Stimulated activated memory B cell treated with anti-CD40 and anti-IgM and Interleukin-4, amounts not matched to agents 10 μg/mL and 1 μg/mL and 100 μg/mL, for 72 hours (primary cell): ENCODE measurements at regions not wholly inside any gene's neighbourhood (a gene's known extent, or its start where the extent isn't known, plus 50 kb on each side); places are given as distances from the start of the nearest gene placed in this dataset.
"Not testable (repeated sequence)": the region's sequence is repeated elsewhere in the genome, so short reads cannot be mapped to it uniquely, and the experiment has no call there.

Experiments used
- ATAC-seq: fragments of 150-1000 bp; cut with Tn5 transposase; 2 replicates; pipeline ENCODE4 v1.10.0; 2021
- H3K27ac Mint-ChIP-seq: one replicate; pipeline ENCODE4 v1.8.0; 2022; ENCODE audit warnings: mild to moderate bottlenecking, mixed read lengths
- H3K27me3 Mint-ChIP-seq: one replicate; pipeline ENCODE4 v1.8.0; 2022; ENCODE audit warnings: mixed read lengths
- H3K36me3 Mint-ChIP-seq: one replicate; pipeline ENCODE4 v1.8.0; 2022; ENCODE audit warnings: mixed read lengths
- H3K4me1 Mint-ChIP-seq: one replicate; pipeline ENCODE4 v1.8.0; 2022; ENCODE audit warnings: mixed read lengths
- H3K4me3 Mint-ChIP-seq: one replicate; pipeline ENCODE4 v1.8.0; 2022; ENCODE audit warnings: mild to moderate bottlenecking, moderate library complexity, mixed read lengths
- H3K9me3 Mint-ChIP-seq: one replicate; pipeline ENCODE4 v1.8.0; 2022; ENCODE audit warnings: mixed read lengths

DNA sequence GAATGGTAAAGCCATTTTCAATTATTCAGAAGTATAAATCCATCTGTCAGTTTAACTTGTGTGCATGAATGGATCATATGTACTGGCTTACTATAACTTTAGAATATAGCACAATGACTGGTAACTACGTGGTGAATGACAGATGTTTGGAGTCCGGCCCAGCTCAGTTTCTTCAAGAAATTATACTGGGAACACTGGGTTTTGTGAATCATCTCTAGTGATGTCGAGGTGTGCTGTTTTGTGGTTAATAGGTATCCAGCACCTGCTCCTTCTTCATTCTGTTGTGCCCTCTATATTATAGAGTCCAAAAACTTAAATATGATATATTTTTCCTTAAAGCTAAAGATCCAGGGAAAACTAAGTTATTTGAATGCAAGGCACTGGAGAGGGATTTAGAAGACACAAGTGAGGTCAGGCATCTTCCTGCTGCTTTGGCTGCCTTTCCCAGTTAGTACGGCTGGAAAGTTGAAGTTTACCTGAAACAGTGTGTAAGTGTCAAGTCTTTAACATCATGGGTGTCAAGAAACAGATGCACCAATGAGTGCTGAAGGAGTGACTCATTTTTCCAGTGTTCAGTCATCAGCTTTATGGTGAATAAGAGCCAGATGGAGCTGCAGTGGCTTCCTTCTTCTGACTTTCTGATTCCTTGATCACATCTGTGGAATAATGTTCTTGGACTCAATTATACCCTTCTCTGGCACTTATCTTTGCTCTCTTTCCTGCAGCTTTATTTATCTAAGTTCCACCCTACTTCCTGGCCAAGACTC, 1079.5 kb upstream of the CELF4 start:
- no peaks in the 10 kb centered on the region for H3K36me3 Mint-ChIP-seq
- no peak overlapping the region for H3K4me3 Mint-ChIP-seq
- no peaks in the 10 kb centered on the region for H3K27me3 Mint-ChIP-seq
- no peak overlapping the region for H3K27ac Mint-ChIP-seq
- no peaks in the 10 kb centered on the region for H3K4me1 Mint-ChIP-seq
- no peak for ATAC-seq
- H3K9me3 Mint-ChIP-seq = no peaks in the 10 kb centered on the region

DNA sequence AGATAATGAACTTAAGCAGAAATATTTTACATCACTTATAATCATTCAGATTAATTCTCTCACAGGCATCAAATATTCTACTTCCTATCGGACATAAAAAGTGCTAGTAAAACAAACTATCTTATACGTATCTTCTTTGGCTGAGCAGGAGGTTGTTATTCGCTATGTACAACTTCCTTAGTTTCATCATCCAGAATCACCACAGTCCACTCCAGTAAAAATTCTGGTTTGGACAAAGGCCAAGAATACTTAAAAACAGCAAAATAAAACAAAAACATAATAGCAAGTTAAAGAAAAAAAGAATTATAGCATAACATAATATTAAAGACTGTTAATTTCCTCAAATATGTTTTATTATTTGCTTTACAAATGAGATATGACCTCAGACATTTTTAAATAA, 1077.1 kb upstream of the CELF4 start:
- Mint-ChIP-seq H3K27me3 (no peaks in the 10 kb centered on the region), H3K4me1 (no peaks in the 10 kb centered on the region), H3K9me3 (peaks cover 14% of the 10 kb centered on the region), H3K4me3 (no peak overlapping the region), H3K36me3 (no peaks in the 10 kb centered on the region), H3K27ac (no peak overlapping the region)
- ATAC-seq = no peak

DNA sequence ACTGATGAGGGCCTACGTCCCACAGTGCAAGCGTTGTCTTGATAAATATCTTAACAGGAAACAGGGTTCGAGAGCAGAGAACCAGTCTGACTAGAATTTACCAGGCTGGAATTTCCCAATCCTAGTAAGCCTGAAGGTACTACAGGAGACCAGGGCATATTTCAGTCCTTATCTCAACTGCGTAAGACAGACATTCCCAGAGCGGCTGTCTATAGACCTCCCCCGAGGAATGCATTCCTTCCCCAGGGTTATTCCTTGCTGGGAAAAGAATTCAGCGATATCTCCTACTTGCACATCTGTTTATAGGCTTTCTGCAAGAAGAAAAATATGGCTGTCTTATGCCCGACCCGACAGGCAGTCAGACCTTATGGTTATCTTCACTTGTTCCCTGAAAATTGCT, 1074.1 kb upstream of the CELF4 start:
- ATAC-seq, H3K27ac Mint-ChIP-seq, H3K27me3 Mint-ChIP-seq, H3K4me1 Mint-ChIP-seq, H3K4me3 Mint-ChIP-seq, H3K36me3 Mint-ChIP-seq: not testable (repeated sequence)
- H3K9me3 Mint-ChIP-seq = peaks cover 19% of the 10 kb centered on the region

DNA sequence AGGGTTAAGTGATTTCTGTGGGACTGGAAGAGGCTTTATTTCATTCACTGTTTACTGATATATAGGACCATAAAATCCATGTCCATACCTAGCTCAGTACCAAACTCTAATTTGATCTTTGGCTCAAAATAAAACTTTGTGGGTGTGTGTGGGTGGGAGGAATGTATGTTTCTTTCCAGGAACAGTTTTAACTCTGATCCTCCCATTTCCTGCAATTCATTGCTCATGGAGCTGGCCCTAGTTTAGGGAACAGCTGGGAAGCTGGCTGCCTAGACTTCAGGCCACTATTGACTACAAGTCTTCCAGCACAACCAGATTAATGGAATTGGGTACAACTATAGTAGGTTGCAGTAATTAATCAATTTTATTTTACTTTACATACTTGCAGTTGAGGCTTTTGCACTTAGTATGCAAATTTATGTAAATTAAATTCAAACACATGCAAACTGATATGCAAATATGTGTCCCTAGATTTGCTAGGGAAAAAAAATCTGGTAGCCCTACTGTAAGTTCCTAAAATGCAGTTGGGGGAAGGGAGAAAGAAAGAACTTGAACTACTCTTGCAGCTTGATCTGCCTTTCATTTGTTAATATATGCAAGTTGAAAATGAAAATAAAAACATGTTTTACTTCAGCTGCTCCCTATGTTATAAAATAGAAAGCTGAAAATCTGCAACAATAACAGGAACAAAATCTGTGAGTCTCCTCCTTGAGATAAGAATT, 1070.3 kb upstream of the CELF4 start:
- Mint-ChIP-seq H3K4me1 (no peaks in the 10 kb centered on the region), H3K27me3 (no peaks in the 10 kb centered on the region), H3K9me3 (peaks cover 19% of the 10 kb centered on the region), H3K4me3 (no peak overlapping the region), H3K36me3 (no peaks in the 10 kb centered on the region), H3K27ac (no peak overlapping the region)
- ATAC-seq = no peak

DNA sequence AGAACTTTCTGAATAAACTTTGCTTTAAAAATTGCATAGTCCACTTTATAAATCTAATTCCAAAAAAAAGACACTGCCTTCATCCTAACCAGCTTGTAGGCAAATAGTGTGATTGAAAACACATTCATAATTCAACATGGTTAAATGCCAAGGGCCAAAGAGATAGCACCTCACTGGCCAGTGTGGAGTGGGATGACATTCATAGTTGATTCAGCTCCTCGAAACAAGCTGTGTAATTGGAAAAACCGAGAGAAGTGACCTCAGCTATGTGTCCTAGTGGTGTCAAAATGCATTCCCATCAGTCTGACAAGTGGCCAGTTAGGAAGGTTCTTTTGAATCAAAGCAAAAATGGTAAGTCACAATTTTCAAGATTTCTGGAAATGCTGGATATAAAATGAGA, 1068.5 kb upstream of the CELF4 start:
- no peaks in the 10 kb centered on the region for H3K27me3 Mint-ChIP-seq
- no peaks in the 10 kb centered on the region for H3K4me1 Mint-ChIP-seq
- no peak overlapping the region for H3K27ac Mint-ChIP-seq
- H3K4me3 Mint-ChIP-seq = no peak overlapping the region
- no peak for ATAC-seq
- peaks cover 14% of the 10 kb centered on the region for H3K9me3 Mint-ChIP-seq
- no peaks in the 10 kb centered on the region for H3K36me3 Mint-ChIP-seq

DNA sequence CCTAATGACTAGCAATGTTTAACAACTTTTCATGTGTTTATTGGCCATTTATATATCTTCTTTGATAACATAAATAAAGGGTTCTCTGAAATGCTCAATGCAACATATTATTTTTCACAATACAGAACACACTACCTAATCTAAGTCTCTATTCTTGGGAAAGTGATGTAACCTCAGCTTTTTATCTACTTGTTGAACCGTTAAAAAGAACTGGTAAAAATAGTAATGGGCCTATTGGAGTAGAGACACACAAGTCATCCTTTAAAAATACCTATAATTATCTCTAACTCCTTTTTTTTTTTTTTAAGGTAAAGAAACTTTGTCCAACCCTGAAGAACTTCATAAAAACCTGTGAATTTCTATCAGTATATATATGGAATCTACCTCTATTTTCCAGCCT, 1067.7 kb upstream of the CELF4 start:
- Mint-ChIP-seq H3K27me3 (no peaks in the 10 kb centered on the region), H3K4me3 (no peak overlapping the region), H3K27ac (no peak overlapping the region), H3K9me3 (peaks cover 8% of the 10 kb centered on the region), H3K4me1 (no peaks in the 10 kb centered on the region), H3K36me3 (no peaks in the 10 kb centered on the region)
- ATAC-seq = no peak

DNA sequence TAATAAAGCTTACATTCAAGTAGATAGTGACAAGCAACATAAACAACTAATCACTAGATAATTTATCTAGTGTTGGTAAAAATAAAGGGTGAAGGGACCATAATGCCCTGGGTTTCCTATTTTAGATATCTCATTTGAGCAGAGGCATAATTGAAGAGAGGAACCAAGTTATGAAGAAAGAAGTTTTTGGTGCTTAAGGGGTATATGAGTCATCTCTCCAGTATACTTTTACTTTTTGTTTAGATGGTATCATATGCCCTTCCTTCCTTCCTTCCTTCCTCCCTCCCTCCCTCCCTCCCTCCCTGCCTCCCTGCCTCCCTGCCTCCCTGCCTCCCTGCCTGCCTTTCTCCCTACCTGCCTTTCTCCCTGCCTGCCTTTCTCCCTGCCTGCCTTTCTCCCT, 1053.5 kb upstream of the CELF4 start:
- Mint-ChIP-seq H3K9me3 (peaks cover 8% of the 10 kb centered on the region), H3K4me1 (no peaks in the 10 kb centered on the region), H3K4me3 (no peak overlapping the region), H3K27ac (no peak overlapping the region), H3K36me3 (no peaks in the 10 kb centered on the region), H3K27me3 (no peaks in the 10 kb centered on the region)
- ATAC-seq = no peak

DNA sequence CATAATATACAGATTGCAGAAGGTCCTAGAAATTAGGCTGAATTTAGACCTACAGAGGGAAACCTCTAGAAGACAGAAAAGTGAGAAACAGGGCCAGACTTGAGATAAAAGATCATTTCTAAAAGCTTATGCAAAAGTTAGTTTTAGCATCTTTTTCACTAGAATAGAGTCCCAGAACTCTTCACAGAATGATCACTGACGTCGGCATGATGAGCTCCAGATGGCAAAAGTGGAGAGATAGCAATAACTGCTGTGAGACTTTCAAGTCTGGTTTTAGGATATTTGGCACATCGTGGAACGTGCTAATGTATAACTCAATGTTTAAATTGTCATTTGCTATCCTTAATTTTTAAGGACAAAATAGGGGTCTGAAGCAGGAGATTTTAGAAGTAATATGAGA, 1050.7 kb upstream of the CELF4 start:
- H3K9me3 Mint-ChIP-seq = peaks cover 10% of the 10 kb centered on the region

DNA sequence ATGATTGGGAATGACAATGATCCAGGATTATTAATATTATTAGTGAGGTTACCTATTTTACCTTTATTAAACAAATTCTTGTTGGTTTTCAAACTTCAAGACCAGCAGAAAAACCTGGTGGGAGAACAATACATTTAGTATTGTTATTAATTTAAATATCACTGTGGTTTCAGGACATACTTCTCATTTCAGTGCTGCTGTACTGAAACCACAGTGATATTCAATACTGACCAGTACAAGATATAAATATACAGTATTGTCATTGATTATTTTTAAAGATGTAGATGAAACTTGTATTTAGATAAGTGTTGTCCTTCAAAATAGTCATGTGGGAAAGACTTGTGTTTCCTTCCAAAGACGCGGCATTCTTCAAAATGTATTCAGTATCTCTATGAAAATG, 1047.3 kb upstream of the CELF4 start:
- H3K27ac Mint-ChIP-seq = no peak overlapping the region
- peaks cover 8% of the 10 kb centered on the region for H3K9me3 Mint-ChIP-seq
- H3K27me3 Mint-ChIP-seq = no peaks in the 10 kb centered on the region
- no peak for ATAC-seq
- H3K4me3 Mint-ChIP-seq = no peak overlapping the region
- H3K36me3 Mint-ChIP-seq = no peaks in the 10 kb centered on the region
- peaks cover 8% of the 10 kb centered on the region for H3K4me1 Mint-ChIP-seq

More for the DNA sequence above, 1050.7 kb upstream of the CELF4 start:
- no peak for ATAC-seq
- no peaks in the 10 kb centered on the region for H3K36me3 Mint-ChIP-seq
- H3K4me1 Mint-ChIP-seq = no peaks in the 10 kb centered on the region
- H3K27ac Mint-ChIP-seq = no peak overlapping the region
- H3K4me3 Mint-ChIP-seq = no peak overlapping the region
- H3K27me3 Mint-ChIP-seq = no peaks in the 10 kb centered on the region

DNA sequence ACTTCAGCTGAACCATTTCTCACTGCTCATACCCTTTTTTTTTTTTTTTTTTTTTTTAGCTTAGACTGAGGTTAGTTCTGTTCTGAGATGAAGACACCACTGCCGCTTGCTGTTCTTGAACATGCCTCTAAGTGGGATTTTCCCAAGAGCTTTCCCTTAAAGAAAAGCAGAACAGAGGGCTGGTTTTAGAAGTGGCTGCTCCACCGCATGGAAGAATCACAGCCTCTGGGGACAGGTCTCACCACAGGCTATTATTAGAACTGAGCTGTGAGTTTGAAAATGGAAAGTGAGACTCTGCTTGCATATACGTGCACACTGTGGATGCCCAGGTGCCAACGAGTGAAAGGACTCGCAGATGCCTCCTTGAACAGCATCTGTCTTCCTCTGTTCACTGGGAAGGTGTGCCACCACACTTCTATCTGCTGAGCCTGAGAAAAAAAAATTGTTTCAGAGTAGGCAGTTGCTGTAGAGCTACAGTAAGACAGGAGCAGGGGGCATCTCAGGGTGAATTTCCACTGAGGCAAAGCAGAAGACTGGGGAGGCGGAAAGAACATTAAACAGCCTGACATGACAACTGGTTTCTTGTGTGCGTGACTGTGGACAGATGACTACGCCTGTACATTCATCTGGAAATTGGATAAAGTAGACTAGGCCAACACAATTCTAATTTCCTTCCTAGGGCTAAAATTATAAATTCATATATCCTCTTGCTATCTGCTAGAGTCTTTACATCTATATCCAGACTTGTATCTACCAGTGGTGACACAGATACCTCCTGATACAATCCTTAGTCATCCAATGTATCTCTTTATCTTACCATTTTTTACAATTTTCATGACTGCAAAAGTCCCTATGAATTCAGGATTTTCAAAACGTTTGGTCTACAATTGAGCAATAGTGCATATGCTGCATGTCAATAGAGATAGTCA, 1045.7 kb upstream of the CELF4 start:
- Mint-ChIP-seq H3K4me1 (peaks cover 8% of the 10 kb centered on the region), H3K27me3 (no peaks in the 10 kb centered on the region), H3K27ac (peak overlapping the region; percentile 83), H3K36me3 (no peaks in the 10 kb centered on the region), H3K9me3 (peaks cover 8% of the 10 kb centered on the region), H3K4me3 (no peak overlapping the region)
- ATAC-seq = peak; percentile 86

DNA sequence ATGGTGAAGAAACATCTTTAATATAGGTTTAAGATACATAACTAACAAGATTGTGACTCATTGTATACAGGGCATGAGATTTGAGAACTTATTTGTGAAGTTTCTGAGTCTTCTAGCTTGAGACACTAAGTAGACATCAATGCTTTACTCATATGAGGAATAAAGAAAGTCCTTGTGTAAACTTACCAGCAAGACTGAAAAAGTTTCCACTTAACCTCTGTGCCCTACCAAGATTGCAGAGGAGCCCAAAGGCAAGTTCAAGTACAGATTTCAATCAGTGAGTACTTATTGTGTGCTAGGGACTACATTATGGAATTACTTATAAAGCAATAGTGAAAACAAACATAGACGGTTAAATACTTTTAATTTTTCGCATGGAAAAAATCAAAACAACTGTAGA, 1041.2 kb upstream of the CELF4 start:
- Mint-ChIP-seq H3K4me1 (peaks cover 8% of the 10 kb centered on the region), H3K9me3 (no peaks in the 10 kb centered on the region), H3K36me3 (no peaks in the 10 kb centered on the region), H3K27ac (no peak overlapping the region), H3K4me3 (no peak overlapping the region), H3K27me3 (no peaks in the 10 kb centered on the region)
- ATAC-seq = no peak

DNA sequence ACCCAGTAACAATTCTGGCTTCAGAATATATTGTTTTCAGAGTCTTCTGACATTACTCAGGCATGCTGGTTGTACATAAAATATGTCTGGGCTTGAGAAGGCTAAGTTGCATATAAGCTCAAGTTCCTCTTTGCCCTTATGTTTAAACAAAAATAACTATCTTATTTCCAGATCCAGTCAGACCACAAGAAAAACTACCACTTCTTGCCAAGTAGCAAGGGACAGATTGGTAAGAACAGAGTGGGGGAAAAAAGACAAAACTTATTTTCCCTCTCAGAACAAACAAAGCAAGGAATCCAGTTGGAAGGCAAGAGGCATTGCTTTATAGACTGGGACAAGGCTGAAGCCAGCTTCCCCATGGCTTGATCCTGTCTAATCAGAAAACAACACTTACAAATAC, 1036.7 kb upstream of the CELF4 start:
- no peak overlapping the region for H3K27ac Mint-ChIP-seq
- no peaks in the 10 kb centered on the region for H3K36me3 Mint-ChIP-seq
- H3K9me3 Mint-ChIP-seq = peaks cover 3% of the 10 kb centered on the region
- ATAC-seq = no peak
- no peaks in the 10 kb centered on the region for H3K27me3 Mint-ChIP-seq
- no peaks in the 10 kb centered on the region for H3K4me1 Mint-ChIP-seq
- H3K4me3 Mint-ChIP-seq = no peak overlapping the region

DNA sequence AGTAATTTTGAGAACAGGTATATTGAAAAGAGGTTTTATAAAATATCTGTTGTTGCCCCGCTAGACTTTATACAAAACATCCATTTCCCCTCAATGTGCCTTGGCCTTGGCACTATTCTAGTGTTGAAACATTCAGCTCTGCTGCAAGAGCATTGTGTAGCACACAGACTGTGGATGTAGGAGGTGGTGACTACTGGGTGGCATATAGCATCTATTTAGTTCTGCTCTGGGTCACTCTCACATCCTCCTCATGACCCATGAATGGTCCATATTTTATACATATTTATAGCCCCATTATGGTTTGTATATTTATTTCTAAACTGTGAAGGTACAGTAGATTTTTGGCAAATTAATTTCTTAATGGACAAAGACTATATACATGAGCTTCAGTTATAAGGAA, 1022.0 kb upstream of the CELF4 start:
- ATAC-seq = no peak
- H3K9me3 Mint-ChIP-seq = peaks cover 4% of the 10 kb centered on the region
- no peak overlapping the region for H3K4me3 Mint-ChIP-seq
- no peaks in the 10 kb centered on the region for H3K4me1 Mint-ChIP-seq
- H3K27me3 Mint-ChIP-seq = no peaks in the 10 kb centered on the region
- H3K27ac Mint-ChIP-seq = no peak overlapping the region
- H3K36me3 Mint-ChIP-seq = no peaks in the 10 kb centered on the region

DNA sequence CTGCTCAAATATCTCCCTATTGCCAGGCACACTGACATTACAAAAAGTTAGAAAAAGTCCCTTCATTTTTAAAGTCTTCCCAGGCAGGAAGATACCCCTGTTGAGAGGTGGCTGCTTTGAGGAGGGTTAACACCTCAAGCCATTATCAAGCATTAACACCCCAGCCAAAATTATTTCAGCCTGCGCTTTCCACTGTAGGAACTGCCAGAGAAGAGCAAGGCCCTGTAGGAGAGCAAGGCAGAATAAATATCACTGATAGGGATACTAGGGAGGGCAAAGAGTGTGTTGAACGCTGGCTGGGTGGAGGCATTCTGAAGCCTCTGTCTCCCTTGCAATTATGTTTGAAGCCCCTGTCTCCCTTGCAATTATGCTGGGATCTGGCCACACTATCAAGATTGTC, 1020.7 kb upstream of the CELF4 start:
- Mint-ChIP-seq H3K9me3 (peaks cover 8% of the 10 kb centered on the region), H3K27ac (no peak overlapping the region), H3K4me1 (no peaks in the 10 kb centered on the region), H3K4me3 (no peak overlapping the region), H3K36me3 (no peaks in the 10 kb centered on the region), H3K27me3 (no peaks in the 10 kb centered on the region)
- no peak for ATAC-seq

DNA sequence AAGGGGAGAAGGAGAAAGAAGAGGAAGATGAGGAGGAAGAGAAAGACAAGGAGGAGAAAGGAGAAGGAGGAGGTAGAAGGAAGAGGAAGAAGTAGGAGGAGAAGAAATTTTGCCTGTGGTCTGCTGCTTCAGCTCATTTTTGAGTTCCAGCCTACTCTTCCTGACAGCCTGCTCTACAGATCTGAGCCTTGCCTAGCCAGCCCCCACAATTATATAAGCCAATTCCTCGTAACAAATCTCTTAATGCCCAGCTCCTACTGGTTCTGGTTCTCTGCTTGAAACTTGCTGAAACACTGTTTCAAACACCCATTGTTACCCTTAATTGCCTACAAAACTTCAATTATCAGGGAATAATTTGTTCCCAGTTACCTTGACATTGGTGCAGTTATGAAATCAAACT, 1014.2 kb upstream of the CELF4 start:
- Mint-ChIP-seq H3K36me3 (no peaks in the 10 kb centered on the region), H3K4me1 (no peaks in the 10 kb centered on the region), H3K27me3 (no peaks in the 10 kb centered on the region), H3K27ac (no peak overlapping the region), H3K4me3 (no peak overlapping the region), H3K9me3 (peaks cover 8% of the 10 kb centered on the region)
- ATAC-seq = no peak
